GM12892 (cell line): ENCODE measurements at regions not wholly inside any gene's neighbourhood (a gene's known extent, or its start where the extent isn't known, plus 50 kb on each side); places are given as distances from the start of the nearest gene placed in this dataset.

ENCODE experiments used
- POLR2A ChIP-seq: IDR thresholded peaks from 2 replicates; pipeline ENCODE4 v1.6.1; 2011; ENCODE audit warnings: low read depth, low read length, control low read depth
- POLR2AphosphoS5 ChIP-seq: IDR thresholded peaks from 2 replicates; pipeline ENCODE4 v1.6.1; 2011; ENCODE audit warnings: low read depth, low read length, control low read depth

GRCh38 chr4:92215476-92215875, 88.3 kb upstream of the GRID2 start:
- no peak for TF ChIP-seq POLR2AphosphoS5
- TF ChIP-seq POLR2A: no peak
